MG63 (cell line): ENCODE measurements at regions not wholly inside any gene's neighbourhood (a gene's known extent, or its start where the extent isn't known, plus 50 kb on each side); places are given as distances from the start of the nearest gene placed in this dataset.

Source experiments
- DNase-seq: peaks from one replicate; pipeline ENCODE4 v3.0.0-alpha.2; 2020
- H3K27me3 ChIP-seq: fragments of 250-450 bp; sonication (Bioruptor Pico); 2 replicates; pipeline ENCODE4 v1.5.1; 2020; ENCODE audit warnings: mild to moderate bottlenecking, moderate library complexity
- H3K36me3 ChIP-seq: fragments of 250-450 bp; sonication (Bioruptor Pico); 2 replicates; pipeline ENCODE4 v1.5.1; 2020; ENCODE audit warnings: mild to moderate bottlenecking, moderate library complexity
- H3K4me3 ChIP-seq: fragments of 250-450 bp; sonication (Bioruptor Pico); 2 replicates; pipeline ENCODE4 v1.5.1; 2020; ENCODE audit warnings: mild to moderate bottlenecking, moderate library complexity
- H3K9me3 ChIP-seq: fragments of 250-450 bp; sonication (Bioruptor Pico); 2 replicates; pipeline ENCODE4 v1.5.1; 2020; ENCODE audit warnings: mild to moderate bottlenecking, moderate library complexity

DNA sequence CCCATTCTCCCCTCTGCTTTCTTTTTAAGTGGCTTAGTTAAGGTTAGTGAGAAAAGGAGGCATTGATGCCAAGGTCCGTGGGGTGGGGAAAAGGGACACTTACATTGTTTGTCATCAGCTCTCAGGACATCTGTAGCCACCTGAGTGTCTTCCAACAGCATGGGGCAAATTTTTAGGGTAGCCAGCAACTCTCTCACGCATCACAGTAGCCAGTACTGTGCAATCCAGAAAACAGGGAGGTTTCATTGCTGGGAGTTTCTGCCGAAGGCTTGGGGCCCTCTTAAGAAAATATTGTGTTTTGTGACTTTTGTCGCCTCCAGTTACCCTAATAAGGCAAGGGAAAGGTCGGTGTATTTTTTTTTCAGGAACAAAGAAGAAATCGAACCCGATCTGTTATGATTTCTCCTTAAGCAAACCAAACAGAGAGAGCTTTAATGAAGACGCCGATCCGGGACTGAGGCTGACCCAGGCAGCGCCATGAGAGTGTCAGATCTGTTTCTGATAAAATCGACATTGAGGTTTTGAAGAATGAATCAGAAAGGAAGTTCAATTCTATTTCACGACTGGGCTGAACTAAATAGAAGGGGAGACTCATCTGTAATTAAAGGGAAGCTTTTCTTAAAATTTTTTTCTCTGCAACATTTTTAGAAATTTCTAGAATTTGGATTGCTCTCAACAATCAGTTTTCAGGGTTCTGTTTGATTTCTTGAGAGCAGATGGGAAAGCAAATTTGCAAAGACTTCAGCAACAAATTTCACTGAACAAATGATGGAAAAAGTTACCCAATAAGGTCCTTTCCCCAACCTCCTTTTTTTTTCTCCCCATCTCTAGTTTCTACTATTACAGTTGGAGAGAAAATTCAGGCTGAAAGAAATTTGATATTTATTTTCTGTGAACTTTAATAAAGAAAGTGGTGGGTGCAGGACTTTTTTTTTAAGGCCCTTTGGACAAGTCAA, 144.7 kb upstream of the IRX3 start:
- Histone ChIP-seq H3K4me3 (no peak overlapping the region; the same call in 1 of the 2 replicates), H3K9me3 (peaks cover 6% of the 10 kb centered on the region; the same call in 1 of the 2 replicates), H3K36me3 (no peaks in the 10 kb centered on the region), H3K27me3 (no peaks in the 10 kb centered on the region)
- DNase-seq: no peak

DNA sequence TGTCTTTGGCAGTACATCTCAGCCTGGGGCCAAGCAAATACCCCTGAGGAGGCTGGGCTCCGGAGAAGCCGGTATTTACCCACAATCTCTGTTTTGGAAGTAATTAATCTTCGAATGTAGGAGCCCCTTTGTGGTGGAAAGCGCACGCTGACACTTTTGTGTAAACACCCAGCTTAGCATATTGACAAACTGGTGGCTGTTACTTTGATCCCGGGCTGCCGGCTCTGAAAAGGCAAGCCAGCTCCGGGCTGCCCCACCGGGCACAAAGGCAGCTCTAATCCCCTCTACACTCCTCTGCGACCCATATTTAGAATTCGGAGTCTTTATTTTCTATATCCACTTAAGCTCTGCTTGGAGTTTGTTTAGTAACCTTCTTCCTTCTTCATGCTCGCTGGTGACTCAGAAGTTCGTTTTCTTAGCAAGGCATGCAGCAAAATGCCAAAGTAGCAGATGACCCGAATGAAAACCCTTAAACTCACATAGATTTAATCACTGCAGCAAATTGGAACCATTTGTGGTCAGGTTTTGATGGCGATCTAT, 144.0 kb upstream of the IRX3 start:
- Histone ChIP-seq H3K4me3 (peak overlapping the region; percentile 2; the same call in 1 of the 2 replicates), H3K9me3 (peaks cover 6% of the 10 kb centered on the region; the same call in 1 of the 2 replicates), H3K36me3 (no peaks in the 10 kb centered on the region), H3K27me3 (no peaks in the 10 kb centered on the region)
- peak; percentile 54 for DNase-seq

DNA sequence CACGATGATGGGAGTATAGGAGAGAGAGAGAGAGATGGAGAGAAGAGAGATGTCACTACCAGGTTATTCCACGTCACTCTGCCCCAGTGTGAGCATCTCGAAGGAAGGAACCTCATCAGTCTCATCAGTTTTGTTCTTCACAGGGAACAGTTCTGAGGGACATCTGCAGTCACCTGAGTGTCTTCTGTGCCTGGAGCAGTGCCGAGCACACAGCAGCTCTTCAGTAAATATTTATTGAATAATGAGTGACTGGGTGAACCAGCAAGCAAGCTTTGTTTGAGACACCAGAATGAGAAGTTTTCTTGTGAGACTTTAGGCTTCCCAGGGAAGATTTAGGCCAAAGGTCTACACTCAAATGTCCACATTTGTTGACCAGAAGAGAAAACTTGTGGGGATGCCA, 142.4 kb upstream of the IRX3 start:
- Histone ChIP-seq H3K36me3 (no peaks in the 10 kb centered on the region), H3K9me3 (no peaks in the 10 kb centered on the region; the same call in 1 of the 2 replicates), H3K27me3 (no peaks in the 10 kb centered on the region), H3K4me3 (no peak overlapping the region)
- no peak for DNase-seq

DNA sequence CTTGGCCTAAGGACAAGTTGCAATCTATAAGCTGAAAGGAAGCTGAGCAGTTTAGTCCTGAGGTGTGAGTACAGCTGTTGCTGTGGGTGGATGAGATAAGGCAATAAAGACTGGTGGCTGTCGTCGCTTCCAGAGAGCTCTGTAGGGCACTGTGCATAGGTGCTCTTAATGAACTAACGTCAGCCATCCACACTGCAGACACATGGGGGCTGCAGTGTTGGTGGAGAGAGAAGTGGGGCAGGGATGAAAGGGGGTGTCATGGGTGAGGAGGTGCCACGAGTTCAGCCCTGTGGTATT, 139.9 kb upstream of the IRX3 start:
- Histone ChIP-seq H3K4me3 (no peak overlapping the region), H3K9me3 (no peaks in the 10 kb centered on the region; the same call in 1 of the 2 replicates), H3K36me3 (no peaks in the 10 kb centered on the region), H3K27me3 (no peaks in the 10 kb centered on the region)
- no peak for DNase-seq

GRCh38 chr16:54425681-54426552, 139.3 kb upstream of the IRX3 start:
- Histone ChIP-seq H3K27me3 (no peaks in the 10 kb centered on the region), H3K4me3 (no peak overlapping the region), H3K36me3 (no peaks in the 10 kb centered on the region), H3K9me3 (no peaks in the 10 kb centered on the region; the same call in 1 of the 2 replicates)
- no peak for DNase-seq

- no peaks in the 10 kb centered on the region for H3K36me3 ChIP-seq
- no peak overlapping the region for H3K4me3 ChIP-seq
- no peaks in the 10 kb centered on the region; the same call in 1 of the 2 replicates for H3K9me3 ChIP-seq
- DNase-seq: no peak
- no peaks in the 10 kb centered on the region for H3K27me3 ChIP-seq
Measured at GRCh38 chr16:54425068-54425467, 138.5 kb upstream of the IRX3 start.

- Histone ChIP-seq H3K27me3 (no peaks in the 10 kb centered on the region), H3K36me3 (no peaks in the 10 kb centered on the region), H3K4me3 (no peak overlapping the region), H3K9me3 (no peaks in the 10 kb centered on the region)
- no peak for DNase-seq
Measured at GRCh38 chr16:54424043-54424451, 137.5 kb upstream of the IRX3 start.

DNA sequence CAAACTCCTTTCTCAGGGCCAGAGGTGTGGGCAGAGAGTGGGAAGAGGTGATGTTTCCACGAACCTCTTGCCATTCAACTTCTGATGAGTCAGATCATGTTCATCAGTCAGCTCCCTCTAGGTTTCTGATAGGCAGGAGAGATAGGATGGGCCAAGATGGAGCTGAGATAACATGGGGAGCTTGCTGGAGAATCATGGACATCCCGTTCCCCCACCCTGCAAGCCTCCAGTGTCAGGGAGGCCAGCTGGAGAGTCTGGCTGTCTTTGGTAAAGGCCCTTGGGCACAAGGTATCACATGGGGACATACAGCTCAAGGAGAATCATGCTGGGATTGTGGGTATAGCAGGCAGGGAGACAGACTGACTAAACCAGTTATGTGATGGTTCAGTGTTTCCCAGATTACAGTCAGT, 136.0 kb upstream of the IRX3 start:
- no peaks in the 10 kb centered on the region for H3K36me3 ChIP-seq
- no peak for DNase-seq
- no peaks in the 10 kb centered on the region for H3K27me3 ChIP-seq
- H3K4me3 ChIP-seq: no peak overlapping the region
- H3K9me3 ChIP-seq: no peaks in the 10 kb centered on the region

GRCh38 chr16:54422159-54422558, 135.6 kb upstream of the IRX3 start:
- Histone ChIP-seq H3K4me3 (no peak overlapping the region), H3K9me3 (no peaks in the 10 kb centered on the region), H3K27me3 (no peaks in the 10 kb centered on the region), H3K36me3 (no peaks in the 10 kb centered on the region)
- DNase-seq: no peak

DNA sequence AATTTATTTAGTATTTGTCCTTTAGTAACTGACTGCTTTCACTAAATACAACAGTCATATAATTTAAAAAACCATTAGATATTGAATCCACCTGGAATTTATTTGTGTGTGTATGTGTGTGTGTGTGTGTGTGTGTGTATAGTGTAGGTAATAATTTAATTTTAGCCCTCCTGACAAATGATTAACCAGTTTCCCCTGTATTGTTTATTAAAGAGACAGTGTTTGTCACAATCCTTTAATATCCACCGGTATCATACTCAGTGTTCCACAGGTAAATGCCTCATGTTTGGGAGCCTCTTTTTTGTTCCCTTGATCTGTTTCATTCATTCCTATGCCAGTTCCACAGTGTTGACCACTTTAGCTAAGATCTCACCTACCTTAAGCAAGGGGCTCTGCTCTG, 134.6 kb upstream of the IRX3 start:
- H3K27me3 ChIP-seq: no peaks in the 10 kb centered on the region
- no peaks in the 10 kb centered on the region for H3K36me3 ChIP-seq
- DNase-seq: no peak
- no peak overlapping the region for H3K4me3 ChIP-seq
- H3K9me3 ChIP-seq: no peaks in the 10 kb centered on the region

- H3K36me3 ChIP-seq: no peaks in the 10 kb centered on the region
- H3K27me3 ChIP-seq: no peaks in the 10 kb centered on the region
- H3K9me3 ChIP-seq: no peaks in the 10 kb centered on the region; the same call in 1 of the 2 replicates
- no peak for DNase-seq
- no peak overlapping the region for H3K4me3 ChIP-seq
Measured at GRCh38 chr16:54418903-54419302, 132.3 kb upstream of the IRX3 start.

DNA sequence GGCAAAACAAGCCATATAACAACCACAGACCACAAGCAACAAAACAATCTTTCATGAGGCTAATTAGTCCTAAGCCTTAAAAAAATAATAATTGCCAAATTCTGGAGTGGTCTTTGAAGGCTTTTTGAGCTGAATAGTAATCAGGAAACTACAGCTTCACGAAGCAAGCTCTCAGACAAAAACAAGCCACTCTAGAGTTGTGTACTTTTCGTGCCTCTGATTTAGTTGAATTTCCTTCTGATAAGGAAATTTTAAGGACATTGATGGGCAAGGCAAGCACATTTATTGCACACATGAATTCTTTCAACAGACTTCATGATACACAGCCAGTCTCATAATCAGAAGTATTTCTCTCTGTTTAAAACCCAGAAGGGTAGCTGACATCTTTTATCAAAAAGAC, 130.8 kb upstream of the IRX3 start:
- Histone ChIP-seq H3K27me3 (no peaks in the 10 kb centered on the region), H3K9me3 (no peaks in the 10 kb centered on the region; the same call in 1 of the 2 replicates), H3K4me3 (no peak overlapping the region), H3K36me3 (no peaks in the 10 kb centered on the region)
- DNase-seq: no peak

DNA sequence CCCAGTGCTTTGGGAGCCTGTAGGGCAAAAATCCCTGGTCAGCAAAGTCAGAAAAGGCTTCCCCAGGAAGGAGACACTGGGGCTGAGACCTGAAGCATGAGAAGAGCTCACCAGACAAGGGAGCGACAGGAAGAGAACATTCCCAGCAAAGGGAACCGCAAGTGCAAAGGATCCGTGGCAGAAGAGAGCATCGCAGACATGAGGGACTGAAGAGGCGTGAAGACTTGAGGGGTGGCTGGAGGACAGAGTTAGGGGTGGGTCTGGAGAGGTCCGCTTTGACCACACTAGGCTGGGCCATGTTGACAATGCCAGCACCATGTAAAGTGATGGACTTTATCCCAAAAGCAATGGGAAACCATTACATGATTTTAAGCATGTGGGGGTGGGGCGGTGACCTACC, 128.1 kb upstream of the IRX3 start:
- H3K9me3 ChIP-seq: no peaks in the 10 kb centered on the region; the same call in 1 of the 2 replicates
- H3K4me3 ChIP-seq: no peak overlapping the region
- no peaks in the 10 kb centered on the region for H3K36me3 ChIP-seq
- DNase-seq: no peak
- H3K27me3 ChIP-seq: no peaks in the 10 kb centered on the region

DNA sequence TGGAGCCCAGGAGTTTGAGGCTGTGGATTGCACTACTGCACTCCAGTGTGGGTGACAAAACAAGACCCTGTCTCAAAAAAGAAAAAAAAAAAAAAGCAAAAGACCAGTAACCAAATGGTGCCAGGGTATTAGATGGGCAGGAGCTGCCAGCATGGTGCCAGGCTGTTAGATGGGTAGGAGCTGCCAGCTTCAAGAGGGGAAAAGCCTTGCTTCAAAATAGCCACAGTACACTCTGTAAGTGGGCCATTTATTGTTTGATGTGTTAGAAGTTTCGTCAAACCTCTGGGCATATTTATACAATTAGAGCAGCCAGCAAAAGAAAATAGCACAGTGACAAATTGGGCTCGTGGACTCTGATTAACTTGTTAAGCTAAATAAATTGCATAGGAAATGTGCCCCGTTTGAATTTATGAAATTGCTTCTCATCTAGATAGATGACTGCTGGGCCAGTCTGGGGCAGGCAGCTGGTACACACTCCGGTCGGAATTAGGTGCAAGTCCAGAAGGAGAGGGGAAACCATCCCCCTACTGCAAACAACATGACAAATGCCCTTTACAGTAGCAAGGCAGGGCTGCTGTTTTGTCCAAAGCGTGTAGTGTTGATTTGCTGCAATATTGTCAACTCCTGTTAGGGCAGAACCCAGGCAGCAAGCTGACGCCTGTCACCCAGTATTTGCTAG, 126.3 kb upstream of the IRX3 start:
- Histone ChIP-seq H3K27me3 (no peaks in the 10 kb centered on the region), H3K36me3 (no peaks in the 10 kb centered on the region), H3K4me3 (no peak overlapping the region), H3K9me3 (no peaks in the 10 kb centered on the region; the same call in 1 of the 2 replicates)
- no peak for DNase-seq

DNA sequence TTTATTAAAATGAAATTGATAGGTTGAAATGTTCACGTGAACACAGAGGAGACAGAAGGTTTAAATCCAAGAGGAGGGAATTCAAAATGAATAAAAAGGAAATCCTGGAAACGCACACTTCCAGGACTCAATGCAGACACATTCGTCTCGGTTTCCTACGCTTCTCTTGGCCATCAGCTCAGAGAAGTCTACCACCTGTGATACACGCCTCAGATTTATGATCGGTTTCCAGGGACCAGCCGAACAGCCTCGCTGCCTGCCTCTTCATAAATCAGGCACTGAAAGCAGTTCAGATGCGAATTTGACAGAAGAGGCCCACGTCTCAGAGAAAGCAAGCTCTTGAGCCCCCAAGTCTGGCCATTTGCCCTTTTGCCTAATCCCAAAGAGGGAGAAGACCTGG, 125.5 kb upstream of the IRX3 start:
- Histone ChIP-seq H3K4me3 (no peak overlapping the region), H3K36me3 (no peaks in the 10 kb centered on the region), H3K27me3 (no peaks in the 10 kb centered on the region), H3K9me3 (no peaks in the 10 kb centered on the region; the same call in 1 of the 2 replicates)
- DNase-seq: no peak

DNA sequence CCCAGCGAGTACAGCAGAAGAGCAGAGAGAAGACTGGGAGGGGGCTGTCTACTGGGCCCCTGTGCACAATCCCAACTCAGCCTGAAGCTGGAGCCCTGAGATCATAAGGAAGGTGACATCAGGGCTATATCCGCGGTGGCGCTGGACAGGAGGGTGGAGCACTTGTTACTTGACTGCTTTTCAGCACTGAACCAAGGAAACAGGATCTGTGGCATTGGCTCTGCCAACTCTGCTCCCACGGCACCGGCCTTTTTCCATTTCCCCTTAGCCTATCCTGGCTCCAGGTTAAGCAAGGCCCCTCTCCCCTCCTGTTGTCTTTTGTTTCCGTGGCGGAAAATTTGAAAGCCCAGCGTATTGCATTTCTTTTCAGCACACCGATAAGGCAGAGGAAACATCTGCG, 125.0 kb upstream of the IRX3 start:
- Histone ChIP-seq H3K36me3 (no peaks in the 10 kb centered on the region), H3K27me3 (no peaks in the 10 kb centered on the region), H3K4me3 (no peak overlapping the region), H3K9me3 (no peaks in the 10 kb centered on the region; the same call in 1 of the 2 replicates)
- no peak for DNase-seq
